PFSK-1 (cell line): ENCODE measurements at regions not wholly inside any gene's neighbourhood (a gene's known extent, or its start where the extent isn't known, plus 50 kb on each side); places are given as distances from the start of the nearest gene placed in this dataset.

Experiments used
- FOXP2 ChIP-seq: optimal IDR thresholded peaks from 2 replicates; pipeline ENCODE3; 2011; ENCODE audit warnings: borderline replicate concordance, control low read depth, inconsistent platforms; ENCODE audit not compliant: insufficient read depth; ENCODE audit errors: extremely low read length, extremely low read depth
- POLR2AphosphoS5 ChIP-seq: IDR thresholded peaks from 2 replicates; pipeline ENCODE4 v1.6.1; 2012; ENCODE audit warnings: low read depth, mild to moderate bottlenecking, control low read depth, low read length, moderate library complexity
- REST ChIP-seq, 2 experiments: IDR thresholded peaks; 2 replicates each; pipeline versions ENCODE4 v1.6.1 to v1.8.0; 2011 to 2012; ENCODE audit warnings: low read depth in 2 of 2, low read length in 2 of 2, control low read depth in 1 of 2, inconsistent platforms in 1 of 2, mild to moderate bottlenecking in 1 of 2, moderate library complexity in 1 of 2; ENCODE audit not compliant: insufficient read depth in 1 of 2
- SIN3A ChIP-seq: IDR thresholded peaks from 2 replicates; pipeline ENCODE4 v1.6.1; 2012; ENCODE audit warnings: mild to moderate bottlenecking, low read length, moderate library complexity, borderline replicate concordance; ENCODE audit not compliant: insufficient read depth
- TAF1 ChIP-seq: IDR thresholded peaks from 2 replicates; pipeline ENCODE4 v1.6.1; 2012; ENCODE audit warnings: low read length, control low read depth, borderline replicate concordance; ENCODE audit not compliant: insufficient read depth

GRCh38 chr10:59109826-59110225 is 66.6 kb upstream of the PHYHIPL start:
- TF ChIP-seq FOXP2 (no peak), POLR2AphosphoS5 (0 out of 2 replicates have a peak, but pooled peaks have one; percentile 28), SIN3A (no peak), TAF1 (no peak)

GRCh38 chr10:59124187-59124586 is 52.3 kb upstream of the PHYHIPL start:
- TF ChIP-seq REST (IDR thresholded peaks at IDR 0.05; ENCODE audit: insufficient read depth in 1 of 2, low read depth in 2 of 2, low read length in 2 of 2): no peak
- no peak for TF ChIP-seq TAF1

GRCh38 chr10:59125666-59126065 is 50.8 kb upstream of the PHYHIPL start:
- TF ChIP-seq POLR2AphosphoS5: no peak
- no peak for TF ChIP-seq SIN3A
- TF ChIP-seq FOXP2: no peak
- no peak for TF ChIP-seq REST (IDR thresholded peaks at IDR 0.05; ENCODE audit: insufficient read depth in 1 of 2, low read depth in 2 of 2, low read length in 2 of 2)
- no peak for TF ChIP-seq TAF1

GRCh38 chr10:59126261-59126660 is 50.2 kb upstream of the PHYHIPL start:
- TF ChIP-seq SIN3A: no peak
- TF ChIP-seq TAF1: no peak
- no peak for TF ChIP-seq REST (IDR thresholded peaks at IDR 0.05; ENCODE audit: insufficient read depth in 1 of 2, low read depth in 2 of 2, low read length in 2 of 2)
- no peak for TF ChIP-seq POLR2AphosphoS5
- no peak for TF ChIP-seq FOXP2
